IMR-90 (cell line): ENCODE measurements at regions not wholly inside any gene's neighbourhood (a gene's known extent, or its start where the extent isn't known, plus 50 kb on each side); places are given as distances from the start of the nearest gene placed in this dataset.

Source experiments
- ATAC-seq: fragments of 200-7000 bp; cut with Tn5 transposase; 2 replicates; pipeline ENCODE4 v1.9.1; 2020; ENCODE audit warnings: low read depth, mild to moderate bottlenecking, moderate library complexity
- BruUV-seq: library from RNA; stranded (reverse); fragments of 400-500 nt; replicated peaks from 2 replicates; lab custom pipeline; 2021; lab: Mats Ljungman, UMichigan
- CTCF ChIA-PET: fragments of 300-600 bp; formaldehyde crosslinking; extraction: SDS; loops from one replicate; lab custom pipeline; 2021; ENCODE audit warnings: antibody characterized with exemption; lab: Yijun Ruan, JAX
- POLR2A ChIA-PET: fragments of 300-600 bp; sonication (Branson Sonifier 250); formaldehyde crosslinking; loops from one replicate; lab custom pipeline; 2022; ENCODE audit warnings: antibody characterized with exemption; ENCODE audit not compliant: unreplicated experiment; lab: Charles Lee
- DNase-seq: peaks from one replicate; pipeline ENCODE4 v3.0.0; 2013
- H2AFZ ChIP-seq: replicated peaks from 2 replicates; pipeline ENCODE3; 2013; ENCODE audit warnings: low read length, mild to moderate bottlenecking; ENCODE audit not compliant: poor library complexity
- H2AK5ac ChIP-seq: 2 replicates; pipeline ENCODE4 v1.6.1; 2013; ENCODE audit warnings: low read depth, low read length, inconsistent platforms
- H2AK9ac ChIP-seq: replicated peaks from 2 replicates; pipeline ENCODE3; 2013; ENCODE audit warnings: mild to moderate bottlenecking, low read depth, low read length, moderate library complexity; ENCODE audit not compliant: poor library complexity
- H2BK120ac ChIP-seq: 2 replicates; pipeline ENCODE4 v1.6.1; 2013; ENCODE audit warnings: low read depth, low read length, inconsistent platforms
- H2BK15ac ChIP-seq: 3 replicates; pipeline ENCODE4 v1.6.1; 2013; ENCODE audit warnings: low read depth, low read length, inconsistent platforms
- H2BK20ac ChIP-seq: 2 replicates; pipeline ENCODE4 v1.6.1; 2013; ENCODE audit warnings: low read depth, mild to moderate bottlenecking, inconsistent platforms, low read length, moderate library complexity
- H2BK5ac ChIP-seq: 2 replicates; pipeline ENCODE4 v1.6.1; 2013; ENCODE audit warnings: mild to moderate bottlenecking, low read depth, low read length, inconsistent platforms; ENCODE audit not compliant: poor library complexity, severe bottlenecking
- H3K14ac ChIP-seq: replicated peaks from 2 replicates; pipeline ENCODE4 v1.6.1; 2013; ENCODE audit warnings: low read depth, low read length, inconsistent platforms
- H3K18ac ChIP-seq: 2 replicates; pipeline ENCODE4 v1.6.1; 2013; ENCODE audit warnings: low read depth, low read length, control low read depth
- H3K23ac ChIP-seq: 2 replicates; pipeline ENCODE4 v1.6.1; 2013; ENCODE audit warnings: low read depth, low read length, inconsistent platforms
- H3K27ac ChIP-seq: 2 replicates; pipeline ENCODE4 v1.5.1; 2013; ENCODE audit warnings: mild to moderate bottlenecking, control low read depth, low read length; ENCODE audit not compliant: insufficient read depth
- H3K27me3 ChIP-seq: 2 replicates; pipeline ENCODE4 v1.6.1; 2013; ENCODE audit warnings: low read length; ENCODE audit not compliant: control insufficient read depth, insufficient read depth
- H3K36me3 ChIP-seq: 2 replicates; pipeline ENCODE4 v1.6.1; 2013; ENCODE audit warnings: low read length, mixed read lengths; ENCODE audit not compliant: control insufficient read depth, insufficient read depth
- H3K4ac ChIP-seq: 2 replicates; pipeline ENCODE4 v1.6.1; 2013; ENCODE audit warnings: low read depth, low read length, inconsistent platforms
- H3K4me1 ChIP-seq: 2 replicates; pipeline ENCODE4 v1.6.1; 2013; ENCODE audit warnings: low read length, mixed read lengths; ENCODE audit not compliant: control insufficient read depth, insufficient read depth
- H3K4me2 ChIP-seq: 2 replicates; pipeline ENCODE4 v1.6.1; 2013; ENCODE audit warnings: low read depth, mild to moderate bottlenecking, control low read depth, low read length, moderate library complexity
- H3K4me3 ChIP-seq: 2 replicates; pipeline ENCODE4 v1.5.1; 2013; ENCODE audit warnings: low read depth, mild to moderate bottlenecking, control low read depth, low read length, moderate library complexity; ENCODE audit not compliant: insufficient read depth
- H3K56ac ChIP-seq: 2 replicates; pipeline ENCODE4 v1.6.1; 2013; ENCODE audit warnings: low read length, inconsistent platforms; ENCODE audit not compliant: insufficient read depth; ENCODE audit errors: extremely low read depth
- H3K79me1 ChIP-seq, 2 experiments: 2 replicates each; pipeline ENCODE4 v1.6.1; 2013; ENCODE audit warnings: low read length in 2 of 2, inconsistent platforms in 1 of 2, low read depth in 1 of 2
- H3K9ac ChIP-seq: 2 replicates; pipeline ENCODE4 v1.6.1; 2013; ENCODE audit warnings: low read depth, low read length, control low read depth
- H3K9me1 ChIP-seq: 2 replicates; pipeline ENCODE4 v1.6.1; 2013; ENCODE audit warnings: low read length, inconsistent platforms; ENCODE audit not compliant: insufficient read depth
- H3K9me3 ChIP-seq: 2 replicates; pipeline ENCODE4 v1.6.1; 2013; ENCODE audit warnings: low read length; ENCODE audit not compliant: control insufficient read depth, insufficient read depth
- H4K20me1 ChIP-seq: 2 replicates; pipeline ENCODE4 v1.6.1; 2013; ENCODE audit warnings: low read length, inconsistent platforms; ENCODE audit not compliant: insufficient read depth
- H4K5ac ChIP-seq: 2 replicates; pipeline ENCODE4 v1.6.1; 2013; ENCODE audit warnings: mild to moderate bottlenecking, low read depth, low read length, control low read depth
- H4K8ac ChIP-seq, 2 experiments: 2 replicates each; pipeline ENCODE4 v1.6.1; 2013; ENCODE audit warnings: low read depth in 2 of 2, low read length in 2 of 2, control low read depth in 1 of 2, inconsistent platforms in 1 of 2
- H4K91ac ChIP-seq: 2 replicates; pipeline ENCODE4 v1.6.1; 2013; ENCODE audit warnings: low read depth, low read length, inconsistent platforms; ENCODE audit not compliant: insufficient read depth
- BHLHE40 ChIP-seq: fragments of 150-350 bp; IDR thresholded peaks from 2 replicates; pipeline ENCODE4 v1.6.1; 2016; ENCODE audit warnings: mild to moderate bottlenecking, low read depth, low read length
- CHD1 ChIP-seq: IDR thresholded peaks from 2 replicates; pipeline ENCODE4 v1.6.1; 2012; ENCODE audit warnings: low read depth, low read length, improper control_type of control experiment
- FOS ChIP-seq: fragments of 150-350 bp; IDR thresholded peaks from 2 replicates; pipeline ENCODE4 v1.6.1; 2016; ENCODE audit warnings: low read depth, low read length
- MAZ ChIP-seq: IDR thresholded peaks from 2 replicates; pipeline ENCODE4 v1.6.1; 2012; ENCODE audit warnings: low read depth, mild to moderate bottlenecking, low read length, improper control_type of control experiment, moderate library complexity, borderline replicate concordance
- MXI1 ChIP-seq: IDR thresholded peaks from 2 replicates; pipeline ENCODE4 v1.6.1; 2012; ENCODE audit warnings: low read depth, mild to moderate bottlenecking, low read length, moderate library complexity, borderline replicate concordance
- NFE2L2 ChIP-seq: fragments of 150-350 bp; IDR thresholded peaks from 2 replicates; pipeline ENCODE4 v1.6.1; 2016; ENCODE audit warnings: low read depth, mild to moderate bottlenecking, low read length
- POLR2A ChIP-seq: IDR thresholded peaks from 2 replicates; pipeline ENCODE4 v1.6.1; 2012; ENCODE audit warnings: mild to moderate bottlenecking, low read depth, low read length
- RAD21 ChIP-seq: IDR thresholded peaks from 2 replicates; pipeline ENCODE4 v1.6.1; 2012; ENCODE audit warnings: low read length, improper control_type of control experiment
- RCOR1 ChIP-seq: IDR thresholded peaks from 2 replicates; pipeline ENCODE4 v1.6.1; 2012; ENCODE audit warnings: mild to moderate bottlenecking, low read length, improper control_type of control experiment; ENCODE audit not compliant: insufficient replicate concordance
- RFX5 ChIP-seq: IDR thresholded peaks from 2 replicates; pipeline ENCODE4 v1.8.0; 2012; ENCODE audit warnings: low read depth, mild to moderate bottlenecking, low read length, moderate library complexity
- SMC3 ChIP-seq: fragments of 150-350 bp; IDR thresholded peaks from 2 replicates; pipeline ENCODE4 v1.6.1; 2016; ENCODE audit warnings: low read depth, mild to moderate bottlenecking, antibody characterized with exemption, low read length, moderate library complexity
- WGBS, 2 experiments: methylation state at CpG; one replicate each; pipeline versions ENCODE4 v1.1.5 to v1.1.7; 2013; ENCODE audit warnings: missing lambda C conversion rate in 2 of 2; ENCODE audit not compliant: insufficient read length in 1 of 2; ENCODE audit errors: extremely low coverage in 2 of 2; 5-methylcytosine and 5-hydroxymethylcytosine counted together
- dilution Hi-C: fragments of 300-500 bp; cut with HindIII; formaldehyde crosslinking; loops from one replicate; pipeline ENCODE4 v1.14.3; 2018; ENCODE audit warnings: low sequenced_read_pairs; ENCODE audit not compliant: unreplicated experiment
- in situ Hi-C: fragments of 300-500 bp; cut with MboI; formaldehyde crosslinking; loops from 3 replicates; pipeline ENCODE4 v1.14.3; 2019; ENCODE audit warnings: low sequenced_read_pairs, inconsistent platforms, mixed read lengths
- intact Hi-C: fragments of 100-400 bp; cut with micrococcal nuclease; formaldehyde crosslinking; loops from 2 replicates; pipeline ENCODE4 v1.10.0; 2022
- TF ChIP-seq, protein P1 (sequence below): fragments of 150-350 bp; IDR thresholded peaks from 2 replicates; pipeline ENCODE4 v1.6.1; 2016; ENCODE audit warnings: low read depth, mild to moderate bottlenecking, low read length, moderate library complexity, borderline replicate concordance

DNA sequence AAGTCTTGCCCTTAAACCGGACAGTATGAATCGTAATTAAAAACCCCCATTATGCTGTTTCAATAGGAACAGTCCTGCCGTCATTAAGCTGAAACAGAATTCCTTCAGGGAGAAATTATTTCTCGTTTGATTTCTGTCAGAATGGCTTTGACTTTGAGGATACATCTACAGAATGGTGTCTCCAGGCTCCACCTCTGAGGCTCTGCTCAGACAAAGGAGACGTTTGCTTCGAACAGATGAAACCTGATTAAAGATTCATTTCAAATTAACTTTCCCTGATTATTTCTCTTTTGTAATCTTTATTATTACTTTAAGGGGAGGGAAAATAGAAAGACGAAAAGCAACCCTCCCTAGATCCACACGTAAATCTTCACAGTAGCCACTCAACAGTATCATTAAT, 106.9 kb downstream of the TMEM114 start:
- no peak overlapping the region for H2AK9ac ChIP-seq
- H2BK5ac ChIP-seq = no peak overlapping the region
- H3K14ac ChIP-seq = no peak overlapping the region
- H3K79me1 ChIP-seq = no peaks in the 10 kb centered on the region
- H4K20me1 ChIP-seq = no peaks in the 10 kb centered on the region
- CTCF ChIA-PET = no interaction called here
- in situ Hi-C loops (no loop called here), dilution Hi-C loops (no loop called here), intact Hi-C loops (no loop called here)
- no peak overlapping the region for H3K9ac ChIP-seq
- H3K4ac ChIP-seq = no peak overlapping the region
- H2AFZ ChIP-seq = no peak overlapping the region
- no peak overlapping the region for H3K23ac ChIP-seq
- TF ChIP-seq RFX5 (no peak), MXI1 (no peak), BHLHE40 (no peak), CHD1 (no peak), NFE2L2 (no peak), RCOR1 (no peak), MAZ (no peak), FOS (no peak), SMC3 (no peak), POLR2A (no peak), RAD21 (no peak)
- TF ChIP-seq, protein P1, sequence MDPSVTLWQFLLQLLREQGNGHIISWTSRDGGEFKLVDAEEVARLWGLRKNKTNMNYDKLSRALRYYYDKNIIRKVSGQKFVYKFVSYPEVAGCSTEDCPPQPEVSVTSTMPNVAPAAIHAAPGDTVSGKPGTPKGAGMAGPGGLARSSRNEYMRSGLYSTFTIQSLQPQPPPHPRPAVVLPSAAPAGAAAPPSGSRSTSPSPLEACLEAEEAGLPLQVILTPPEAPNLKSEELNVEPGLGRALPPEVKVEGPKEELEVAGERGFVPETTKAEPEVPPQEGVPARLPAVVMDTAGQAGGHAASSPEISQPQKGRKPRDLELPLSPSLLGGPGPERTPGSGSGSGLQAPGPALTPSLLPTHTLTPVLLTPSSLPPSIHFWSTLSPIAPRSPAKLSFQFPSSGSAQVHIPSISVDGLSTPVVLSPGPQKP = no peak
- no peak overlapping the region for H4K91ac ChIP-seq
- DNase-seq = no peak
- no peaks in the 10 kb centered on the region for H3K27me3 ChIP-seq
- H3K36me3 ChIP-seq = no peaks in the 10 kb centered on the region
- no peak for ATAC-seq
- no peak overlapping the region for H2AK5ac ChIP-seq
- no peak overlapping the region for H3K27ac ChIP-seq
- WGBS, 2 experiments = 50% methylated on average over 2 of the region's 8 CpGs; no CpG with 5 or more reads in 1 of the 2 experiments
- no peak overlapping the region for H3K4me2 ChIP-seq
- no peaks in the 10 kb centered on the region for H3K4me1 ChIP-seq
- no peak overlapping the region for H4K5ac ChIP-seq
- no peak overlapping the region for H3K18ac ChIP-seq
- POLR2A ChIA-PET = no interaction called here
- H3K9me1 ChIP-seq = no peaks in the 10 kb centered on the region
- no peak overlapping the region for H4K8ac ChIP-seq
- H2BK20ac ChIP-seq = no peak overlapping the region
- no TSS peak for BruUV-seq
- no peak overlapping the region for H2BK120ac ChIP-seq
- no peak overlapping the region for H3K56ac ChIP-seq
- H3K4me3 ChIP-seq = no peak overlapping the region
- H3K9me3 ChIP-seq = peaks cover 6% of the 10 kb centered on the region
- no peak overlapping the region for H2BK15ac ChIP-seq
